A673 (cell line): ENCODE measurements at regions not wholly inside any gene's neighbourhood (a gene's known extent, or its start where the extent isn't known, plus 50 kb on each side); places are given as distances from the start of the nearest gene placed in this dataset.

ENCODE experiments used
- BruUV-seq: library from RNA; stranded (reverse); fragments of 400-500 nt; replicated peaks from 2 replicates; lab custom pipeline; 2021; lab: Mats Ljungman, UMichigan
- CTCF ChIA-PET: fragments of 300-600 bp; sonication (Branson Sonifier 250); formaldehyde crosslinking; loops from one replicate; lab custom pipeline; 2022; ENCODE audit warnings: antibody characterized with exemption; lab: Charles Lee
- POLR2A ChIA-PET: fragments of 300-600 bp; sonication (Branson Sonifier 250); formaldehyde crosslinking; loops from one replicate; lab custom pipeline; 2022; ENCODE audit warnings: antibody characterized with exemption; ENCODE audit not compliant: low non-redundant PET; lab: Charles Lee
- DNase-seq: peaks from one replicate; pipeline ENCODE4 v3.0.0-alpha.2; 2015; ENCODE audit warnings: low spot score
- H3K27ac ChIP-seq: fragments of 200-600 bp; sonication (generic); 2 replicates; pipeline ENCODE4 v1.5.1; 2016; ENCODE audit warnings: mixed run types, low read depth, mild to moderate bottlenecking, mixed read lengths, antibody characterized with exemption, low read length; ENCODE audit not compliant: poor library complexity, severe bottlenecking
- H3K27me3 ChIP-seq: fragments of 200-600 bp; sonication (generic); replicated peaks from 2 replicates; pipeline ENCODE4 v1.6.1; 2017; ENCODE audit warnings: mixed run types, low read depth, mild to moderate bottlenecking, mixed read lengths, antibody characterized with exemption, low read length; ENCODE audit not compliant: insufficient read depth, poor library complexity
- H3K36me3 ChIP-seq: fragments of 200-600 bp; sonication (generic); 2 replicates; pipeline ENCODE4 v1.6.1; 2016; ENCODE audit warnings: mixed run types, mild to moderate bottlenecking, mixed read lengths, antibody characterized with exemption, low read length; ENCODE audit not compliant: insufficient read depth, poor library complexity, severe bottlenecking
- H3K4me1 ChIP-seq: fragments of 200-600 bp; sonication (generic); 2 replicates; pipeline ENCODE4 v1.6.1; 2017; ENCODE audit warnings: mixed run types, mild to moderate bottlenecking, mixed read lengths, antibody characterized with exemption, low read length; ENCODE audit not compliant: insufficient read depth, poor library complexity, severe bottlenecking
- H3K4me3 ChIP-seq: fragments of 200-600 bp; sonication (generic); 2 replicates; pipeline ENCODE4 v1.5.1; 2016; ENCODE audit warnings: low read depth, mixed run types, mild to moderate bottlenecking, mixed read lengths, low read length; ENCODE audit not compliant: poor library complexity, severe bottlenecking
- H3K9me3 ChIP-seq: fragments of 200-600 bp; sonication (generic); 2 replicates; pipeline ENCODE4 v1.6.1; 2016; ENCODE audit warnings: mixed run types, low read depth, mild to moderate bottlenecking, mixed read lengths, antibody characterized with exemption, low read length; ENCODE audit not compliant: poor library complexity, severe bottlenecking
- EZH2 ChIP-seq: fragments of 200-600 bp; sonication (generic); IDR thresholded peaks from 2 replicates; pipeline ENCODE4 v1.6.1; 2017; ENCODE audit warnings: borderline replicate concordance, low read depth, mild to moderate bottlenecking, mixed read lengths, antibody characterized with exemption, low read length; ENCODE audit not compliant: poor library complexity, severe bottlenecking
- intact Hi-C: fragments of 100-400 bp; cut with micrococcal nuclease; formaldehyde crosslinking; loops from one replicate; pipeline ENCODE4 v1.10.0; 2022; ENCODE audit not compliant: unreplicated experiment
- TF ChIP-seq, protein P1 (sequence below): fragments of 300-800, 200-600 bp; sonication (generic); conservative IDR thresholded peaks from 2 replicates; pipeline ENCODE4 v1.5.1; 2017; ENCODE audit warnings: low read depth, mild to moderate bottlenecking, antibody characterized with exemption, low read length, moderate library complexity, mixed read lengths

DNA sequence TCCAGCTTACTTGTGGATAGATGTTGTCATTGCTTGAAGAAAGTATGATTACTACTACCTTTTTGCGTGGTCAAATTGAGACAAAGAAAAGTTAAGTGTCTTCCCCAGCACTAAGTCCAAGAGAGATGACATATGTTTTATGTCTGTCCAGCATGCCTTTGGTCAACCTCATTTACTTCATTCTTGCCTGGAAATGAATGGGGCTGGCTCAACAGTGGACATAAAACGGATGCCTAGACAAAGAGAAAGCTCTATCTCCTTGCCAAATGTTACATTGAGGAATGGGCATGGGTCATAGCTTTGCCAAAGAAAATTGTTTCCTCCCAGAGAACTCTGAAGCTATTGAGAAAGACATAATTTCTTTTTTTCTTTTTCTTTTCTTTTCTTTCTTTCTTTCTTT, 82.4 kb upstream of the PLPPR4 start:
- no peaks in the 10 kb centered on the region for H3K4me1 ChIP-seq
- H3K9me3 ChIP-seq = no peaks in the 10 kb centered on the region
- CTCF ChIA-PET = no interaction called here
- H3K27me3 ChIP-seq = no peaks in the 10 kb centered on the region
- no peak overlapping the region for H3K4me3 ChIP-seq
- intact Hi-C loops = no loop called here
- BruUV-seq = no TSS peak
- no peak for DNase-seq
- no peak for TF ChIP-seq EZH2
- TF ChIP-seq, protein P1, sequence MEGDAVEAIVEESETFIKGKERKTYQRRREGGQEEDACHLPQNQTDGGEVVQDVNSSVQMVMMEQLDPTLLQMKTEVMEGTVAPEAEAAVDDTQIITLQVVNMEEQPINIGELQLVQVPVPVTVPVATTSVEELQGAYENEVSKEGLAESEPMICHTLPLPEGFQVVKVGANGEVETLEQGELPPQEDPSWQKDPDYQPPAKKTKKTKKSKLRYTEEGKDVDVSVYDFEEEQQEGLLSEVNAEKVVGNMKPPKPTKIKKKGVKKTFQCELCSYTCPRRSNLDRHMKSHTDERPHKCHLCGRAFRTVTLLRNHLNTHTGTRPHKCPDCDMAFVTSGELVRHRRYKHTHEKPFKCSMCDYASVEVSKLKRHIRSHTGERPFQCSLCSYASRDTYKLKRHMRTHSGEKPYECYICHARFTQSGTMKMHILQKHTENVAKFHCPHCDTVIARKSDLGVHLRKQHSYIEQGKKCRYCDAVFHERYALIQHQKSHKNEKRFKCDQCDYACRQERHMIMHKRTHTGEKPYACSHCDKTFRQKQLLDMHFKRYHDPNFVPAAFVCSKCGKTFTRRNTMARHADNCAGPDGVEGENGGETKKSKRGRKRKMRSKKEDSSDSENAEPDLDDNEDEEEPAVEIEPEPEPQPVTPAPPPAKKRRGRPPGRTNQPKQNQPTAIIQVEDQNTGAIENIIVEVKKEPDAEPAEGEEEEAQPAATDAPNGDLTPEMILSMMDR = no peak
- POLR2A ChIA-PET = no interaction called here
- no peaks in the 10 kb centered on the region for H3K36me3 ChIP-seq
- no peak overlapping the region for H3K27ac ChIP-seq

DNA sequence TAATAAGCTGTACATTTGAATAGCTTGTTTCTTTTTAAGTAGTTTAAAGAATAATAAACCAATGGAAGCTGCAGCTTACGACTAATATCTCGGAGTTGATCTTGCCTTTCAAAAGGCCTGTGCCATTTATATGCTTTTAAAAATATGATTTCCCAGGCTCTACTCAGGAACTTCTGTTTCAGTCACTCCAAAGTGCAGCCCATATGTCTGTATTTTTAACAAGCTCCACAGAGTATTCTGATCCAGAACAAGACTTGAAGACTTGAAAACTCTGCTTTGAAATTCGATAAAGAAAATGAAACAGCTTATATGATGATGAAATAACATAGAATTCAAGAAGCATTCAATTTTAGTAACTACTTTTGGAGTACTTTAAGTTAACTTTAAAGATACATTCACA, 79.1 kb upstream of the PLPPR4 start:
- DNase-seq = no peak
- intact Hi-C loops = no loop called here
- H3K36me3 ChIP-seq = no peaks in the 10 kb centered on the region
- no peak for TF ChIP-seq EZH2
- TF ChIP-seq, protein P1 = no peak
- ChIA-PET POLR2A (no interaction called here), CTCF (no interaction called here)
- no peak overlapping the region for H3K4me3 ChIP-seq
- H3K27me3 ChIP-seq = no peaks in the 10 kb centered on the region
- no TSS peak for BruUV-seq
- no peaks in the 10 kb centered on the region for H3K9me3 ChIP-seq
- no peaks in the 10 kb centered on the region for H3K4me1 ChIP-seq
- no peak overlapping the region for H3K27ac ChIP-seq

DNA sequence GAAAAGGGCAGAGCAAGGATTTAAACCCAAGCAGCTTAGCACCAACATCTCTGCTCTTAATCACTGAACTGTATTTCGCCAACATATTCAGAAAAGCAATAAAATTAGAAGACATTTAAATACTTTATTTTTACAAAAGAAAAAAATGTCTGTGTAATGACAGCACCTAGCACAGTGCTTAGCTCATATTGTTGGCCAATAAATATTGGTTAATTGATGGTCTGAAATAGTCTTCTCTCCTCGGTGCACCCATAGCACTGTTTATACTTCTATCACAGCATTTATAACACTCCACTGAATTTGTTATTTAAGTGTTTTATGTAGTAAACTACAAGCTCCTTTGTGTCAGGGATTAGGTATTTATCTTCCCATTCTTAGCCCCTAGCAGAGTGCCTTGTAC, 70.9 kb upstream of the PLPPR4 start:
- no peak overlapping the region for H3K27ac ChIP-seq
- no peaks in the 10 kb centered on the region for H3K4me1 ChIP-seq
- H3K4me3 ChIP-seq = no peak overlapping the region
- H3K27me3 ChIP-seq = no peaks in the 10 kb centered on the region
- no TSS peak for BruUV-seq
- H3K9me3 ChIP-seq = no peaks in the 10 kb centered on the region
- no peaks in the 10 kb centered on the region for H3K36me3 ChIP-seq
- CTCF ChIA-PET = no interaction called here
- intact Hi-C loops = no loop called here
- no peak for DNase-seq
- no peak for TF ChIP-seq EZH2
- TF ChIP-seq, protein P1 = no peak
- POLR2A ChIA-PET = no interaction called here
